ENCODE measurements at regions not wholly inside any gene's neighbourhood (a gene's known extent, or its start where the extent isn't known, plus 50 kb on each side); places are given as distances from the start of the nearest gene placed in this dataset.
"Not testable (repeated sequence)": the region's sequence is repeated elsewhere in the genome, so short reads cannot be mapped to it uniquely, and the experiment has no call there.

DNA sequence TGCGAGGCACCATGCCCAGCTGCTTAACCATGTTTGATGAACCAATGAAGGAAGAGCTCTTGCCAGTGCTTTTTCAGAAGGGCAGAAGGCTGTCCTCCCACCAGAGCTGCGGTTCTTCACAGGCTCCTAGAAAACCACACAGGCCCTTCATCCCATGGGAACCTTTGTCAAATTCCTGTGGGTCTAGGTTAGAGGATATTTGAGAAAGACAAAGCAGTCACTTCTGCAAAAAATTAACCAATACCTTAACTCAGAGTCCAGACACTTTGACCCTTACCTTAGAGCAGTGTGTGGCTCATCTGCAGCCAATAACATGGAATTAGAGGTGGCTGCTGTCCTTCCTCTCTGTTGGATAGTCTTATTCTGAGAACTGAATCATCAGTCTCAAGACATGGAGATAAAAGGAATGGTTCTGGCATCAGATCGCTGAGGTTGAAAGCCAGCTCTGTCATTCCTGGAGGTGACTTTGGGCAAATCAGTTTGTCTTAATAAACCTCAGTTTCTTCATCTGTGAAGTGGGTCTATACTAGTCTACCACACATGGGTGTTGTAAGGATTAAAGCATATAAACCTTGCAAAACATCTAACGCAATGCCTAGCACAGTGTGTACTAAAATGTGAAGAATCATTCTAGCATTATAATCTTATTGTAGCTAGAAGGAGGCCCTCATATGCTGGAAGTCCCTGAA is 65.1 kb upstream of the PIP4K2A start:
- no CpG with 5 or more reads among the region's 4 CpGs for WGBS, 2 donors (ENCODE audit: extremely low coverage in 2 of 2, insufficient read length in 2 of 2, insufficient replicate concordance in 1 of 2)
- no peak overlapping the region for H2BK120ac ChIP-seq (ENCODE audit: low read depth, low read length)
- H2AFZ ChIP-seq (ENCODE audit: low read length), result no peak overlapping the region
- no peak overlapping the region for H3K27ac ChIP-seq (replicated peaks; ENCODE audit: low read length)
- no peak overlapping the region for H4K91ac ChIP-seq (ENCODE audit: low read depth, low read length, poor library complexity)
- DNase-seq (ENCODE audit: low spot score), result no peak
- no peaks in the 10 kb centered on the region for H3K79me1 ChIP-seq (ENCODE audit: low read depth, low read length)
- H2BK12ac ChIP-seq (ENCODE audit: low read length), result no peak overlapping the region
- no peak overlapping the region for H4K8ac ChIP-seq (ENCODE audit: low read depth, low read length)
- H3K9ac ChIP-seq (ENCODE audit: low read depth, low read length, poor library complexity), result no peak overlapping the region
- H3K4me1 ChIP-seq (ENCODE audit: control insufficient read depth in 2 of 2, insufficient read depth in 1 of 2, low read depth in 1 of 2, low read length in 2 of 2), result no peaks in the 10 kb centered on the region
- H2BK15ac ChIP-seq (ENCODE audit: low read length), result no peak overlapping the region
- no peak overlapping the region for H3K18ac ChIP-seq (ENCODE audit: low read length)
- H3K4me3 ChIP-seq (ENCODE audit: low read length in 2 of 2), result no peak overlapping the region
- peaks cover 0 to 2% of the 10 kb centered on the region in 2 donors for H3K9me3 ChIP-seq (replicated peaks in 1 of 2; ENCODE audit: control insufficient read depth in 2 of 2, insufficient read depth in 1 of 2, low read depth in 1 of 2, low read length in 2 of 2)
- no peak overlapping the region for H2BK5ac ChIP-seq (ENCODE audit: low read length)
- H3K23ac ChIP-seq (ENCODE audit: low read depth, low read length, poor library complexity), result no peak overlapping the region
- no peak overlapping the region for H3K4ac ChIP-seq (ENCODE audit: low read length)
- H3K27me3 ChIP-seq (ENCODE audit: control insufficient read depth in 3 of 3, insufficient read depth in 3 of 3, low read depth in 1 of 3, low read length in 3 of 3), result no peaks in the 10 kb centered on the region
- H3K14ac ChIP-seq (ENCODE audit: low read length), result no peak overlapping the region
- no peak overlapping the region for H2AK5ac ChIP-seq (ENCODE audit: low read depth, low read length)
- H3K4me2 ChIP-seq (ENCODE audit: insufficient read depth, low read length, poor library complexity, severe bottlenecking), result no peak overlapping the region
- no peaks in the 10 kb centered on the region for H3K36me3 ChIP-seq (replicated peaks in 1 of 2; ENCODE audit: control insufficient read depth in 2 of 2, insufficient read depth in 2 of 2, low read length in 2 of 2)

- H3K79me1 ChIP-seq (ENCODE audit: low read depth, low read length), result no peaks in the 10 kb centered on the region
- peaks cover 0 to 2% of the 10 kb centered on the region in 2 donors for H3K9me3 ChIP-seq (replicated peaks in 1 of 2; ENCODE audit: control insufficient read depth in 2 of 2, insufficient read depth in 1 of 2, low read depth in 1 of 2, low read length in 2 of 2)
- H3K27ac ChIP-seq (replicated peaks; ENCODE audit: low read length), result no peak overlapping the region
- H2BK12ac ChIP-seq (ENCODE audit: low read length), result no peak overlapping the region
- no peak overlapping the region for H3K4ac ChIP-seq (ENCODE audit: low read length)
- DNase-seq (ENCODE audit: low spot score), result no peak
- H3K27me3 ChIP-seq (ENCODE audit: control insufficient read depth in 3 of 3, insufficient read depth in 3 of 3, low read depth in 1 of 3, low read length in 3 of 3), result no peaks in the 10 kb centered on the region
- H2BK120ac ChIP-seq (ENCODE audit: low read depth, low read length), result no peak overlapping the region
- no peak overlapping the region for H3K4me2 ChIP-seq (ENCODE audit: insufficient read depth, low read length, poor library complexity, severe bottlenecking)
- no peak overlapping the region for H3K14ac ChIP-seq (ENCODE audit: low read length)
- H3K18ac ChIP-seq (ENCODE audit: low read length), result no peak overlapping the region
- H2BK15ac ChIP-seq (ENCODE audit: low read length), result no peak overlapping the region
- no peak overlapping the region for H3K23ac ChIP-seq (ENCODE audit: low read depth, low read length, poor library complexity)
- H2AK5ac ChIP-seq (ENCODE audit: low read depth, low read length), result no peak overlapping the region
- no peak overlapping the region for H4K8ac ChIP-seq (ENCODE audit: low read depth, low read length)
- H4K91ac ChIP-seq (ENCODE audit: low read depth, low read length, poor library complexity), result no peak overlapping the region
- H3K36me3 ChIP-seq (replicated peaks in 1 of 2; ENCODE audit: control insufficient read depth in 2 of 2, insufficient read depth in 2 of 2, low read length in 2 of 2), result no peaks in the 10 kb centered on the region
- no peak overlapping the region for H3K4me3 ChIP-seq (ENCODE audit: low read length in 2 of 2)
- no peak overlapping the region for H3K9ac ChIP-seq (ENCODE audit: low read depth, low read length, poor library complexity)
- no peak overlapping the region for H2AFZ ChIP-seq (ENCODE audit: low read length)
- whole genome bisulfite sequencing, 2 donors (ENCODE audit: extremely low coverage in 2 of 2, insufficient read length in 2 of 2, insufficient replicate concordance in 1 of 2), result no CpG with 5 or more reads among the region's 1 CpG
- no peaks in the 10 kb centered on the region for H3K4me1 ChIP-seq (ENCODE audit: control insufficient read depth in 2 of 2, insufficient read depth in 1 of 2, low read depth in 1 of 2, low read length in 2 of 2)
- no peak overlapping the region for H2BK5ac ChIP-seq (ENCODE audit: low read length)
These were observed 59.7 kb upstream of the PIP4K2A start for GRCh38 chr10:22774102-22774501.

- H3K27me3 ChIP-seq (ENCODE audit: control insufficient read depth in 3 of 3, insufficient read depth in 3 of 3, low read depth in 1 of 3, low read length in 3 of 3); H3K23ac ChIP-seq (ENCODE audit: low read depth, low read length, poor library complexity); H3K9ac ChIP-seq (ENCODE audit: low read depth, low read length, poor library complexity); H4K91ac ChIP-seq (ENCODE audit: low read depth, low read length, poor library complexity); H3K4me1 ChIP-seq (ENCODE audit: control insufficient read depth in 2 of 2, insufficient read depth in 1 of 2, low read depth in 1 of 2, low read length in 2 of 2); H3K27ac ChIP-seq (replicated peaks; ENCODE audit: low read length); H3K4me2 ChIP-seq (ENCODE audit: insufficient read depth, low read length, poor library complexity, severe bottlenecking); H2BK15ac ChIP-seq (ENCODE audit: low read length); H3K14ac ChIP-seq (ENCODE audit: low read length); H3K18ac ChIP-seq (ENCODE audit: low read length); H2AFZ ChIP-seq (ENCODE audit: low read length); H3K9me3 ChIP-seq (replicated peaks in 1 of 2; ENCODE audit: control insufficient read depth in 2 of 2, insufficient read depth in 1 of 2, low read depth in 1 of 2, low read length in 2 of 2); H2AK5ac ChIP-seq (ENCODE audit: low read depth, low read length); H3K79me1 ChIP-seq (ENCODE audit: low read depth, low read length); DNase-seq (ENCODE audit: low spot score); H2BK120ac ChIP-seq (ENCODE audit: low read depth, low read length); H2BK12ac ChIP-seq (ENCODE audit: low read length); H4K8ac ChIP-seq (ENCODE audit: low read depth, low read length); H3K4me3 ChIP-seq (ENCODE audit: low read length in 2 of 2); H3K4ac ChIP-seq (ENCODE audit: low read length); H2BK5ac ChIP-seq (ENCODE audit: low read length); H3K36me3 ChIP-seq (replicated peaks in 1 of 2; ENCODE audit: control insufficient read depth in 2 of 2, insufficient read depth in 2 of 2, low read length in 2 of 2): not testable (repeated sequence)
- no CpG with 5 or more reads among the region's 5 CpGs for WGBS, 2 donors (ENCODE audit: extremely low coverage in 2 of 2, insufficient read length in 2 of 2, insufficient replicate concordance in 1 of 2)
These were observed 57.3 kb upstream of the PIP4K2A start for GRCh38 chr10:22771631-22772030.

GRCh38 chr10:22770270-22770669 is 55.9 kb upstream of the PIP4K2A start:
- no peaks in the 10 kb centered on the region for H3K36me3 ChIP-seq (replicated peaks in 1 of 2; ENCODE audit: control insufficient read depth in 2 of 2, insufficient read depth in 2 of 2, low read length in 2 of 2)
- no peak overlapping the region for H4K8ac ChIP-seq (ENCODE audit: low read depth, low read length)
- H4K91ac ChIP-seq (ENCODE audit: low read depth, low read length, poor library complexity), result no peak overlapping the region
- H3K79me1 ChIP-seq (ENCODE audit: low read depth, low read length), result no peaks in the 10 kb centered on the region
- H3K27me3 ChIP-seq (ENCODE audit: control insufficient read depth in 3 of 3, insufficient read depth in 3 of 3, low read depth in 1 of 3, low read length in 3 of 3), result no peaks in the 10 kb centered on the region
- H3K27ac ChIP-seq (replicated peaks; ENCODE audit: low read length), result no peak overlapping the region
- no peaks in the 10 kb centered on the region for H3K4me1 ChIP-seq (ENCODE audit: control insufficient read depth in 2 of 2, insufficient read depth in 1 of 2, low read depth in 1 of 2, low read length in 2 of 2)
- H3K4me3 ChIP-seq (ENCODE audit: low read length in 2 of 2), result no peak overlapping the region
- no peak overlapping the region for H3K4me2 ChIP-seq (ENCODE audit: insufficient read depth, low read length, poor library complexity, severe bottlenecking)
- H3K9me3 ChIP-seq (replicated peaks in 1 of 2; ENCODE audit: control insufficient read depth in 2 of 2, insufficient read depth in 1 of 2, low read depth in 1 of 2, low read length in 2 of 2), result no peaks in the 10 kb centered on the region
- H2BK12ac ChIP-seq (ENCODE audit: low read length), result no peak overlapping the region
- no peak overlapping the region for H3K4ac ChIP-seq (ENCODE audit: low read length)
- H2AK5ac ChIP-seq (ENCODE audit: low read depth, low read length), result no peak overlapping the region
- no peak overlapping the region for H2AFZ ChIP-seq (ENCODE audit: low read length)
- WGBS, 2 donors (ENCODE audit: extremely low coverage in 2 of 2, insufficient read length in 2 of 2, insufficient replicate concordance in 1 of 2), result no CpG with 5 or more reads among the region's 1 CpG
- no peak for DNase-seq (ENCODE audit: low spot score)
- H2BK15ac ChIP-seq (ENCODE audit: low read length), result no peak overlapping the region
- H3K14ac ChIP-seq (ENCODE audit: low read length), result no peak overlapping the region
- no peak overlapping the region for H3K18ac ChIP-seq (ENCODE audit: low read length)
- H3K23ac ChIP-seq (ENCODE audit: low read depth, low read length, poor library complexity), result no peak overlapping the region
- H2BK5ac ChIP-seq (ENCODE audit: low read length), result no peak overlapping the region
- H3K9ac ChIP-seq (ENCODE audit: low read depth, low read length, poor library complexity), result no peak overlapping the region
- H2BK120ac ChIP-seq (ENCODE audit: low read depth, low read length), result no peak overlapping the region

Measured in neuronal stem cell (in vitro differentiated cells).